ENCODE measurements at regions not wholly inside any gene's neighbourhood (a gene's known extent, or its start where the extent isn't known, plus 50 kb on each side); places are given as distances from the start of the nearest gene placed in this dataset.

DNA sequence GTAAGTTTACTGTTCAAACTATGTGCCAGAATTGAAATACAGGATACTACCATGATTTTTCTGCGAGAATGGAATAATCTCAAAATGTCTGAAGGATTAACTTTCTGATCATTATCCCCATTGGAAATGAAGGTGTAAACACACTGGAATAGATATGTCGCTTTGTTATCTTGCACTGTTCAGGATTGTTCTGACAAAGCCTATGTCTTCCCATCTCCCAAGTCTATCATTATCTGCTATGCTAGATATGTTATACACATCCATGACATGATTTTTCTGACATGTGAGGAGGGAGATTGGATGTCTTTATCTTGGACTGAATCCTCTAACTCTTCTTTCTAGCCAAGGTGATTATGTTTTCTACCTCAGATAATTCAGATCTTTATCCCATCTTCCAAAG lies 1239.3 kb upstream of the ADGRL4 start:
- no peaks in the 10 kb centered on the region for H3K4me1 ChIP-seq
- TF ChIP-seq POLR2A (IDR thresholded peaks at IDR 0.05; ENCODE audit: low read depth): no peak
- TF ChIP-seq, protein P1, sequence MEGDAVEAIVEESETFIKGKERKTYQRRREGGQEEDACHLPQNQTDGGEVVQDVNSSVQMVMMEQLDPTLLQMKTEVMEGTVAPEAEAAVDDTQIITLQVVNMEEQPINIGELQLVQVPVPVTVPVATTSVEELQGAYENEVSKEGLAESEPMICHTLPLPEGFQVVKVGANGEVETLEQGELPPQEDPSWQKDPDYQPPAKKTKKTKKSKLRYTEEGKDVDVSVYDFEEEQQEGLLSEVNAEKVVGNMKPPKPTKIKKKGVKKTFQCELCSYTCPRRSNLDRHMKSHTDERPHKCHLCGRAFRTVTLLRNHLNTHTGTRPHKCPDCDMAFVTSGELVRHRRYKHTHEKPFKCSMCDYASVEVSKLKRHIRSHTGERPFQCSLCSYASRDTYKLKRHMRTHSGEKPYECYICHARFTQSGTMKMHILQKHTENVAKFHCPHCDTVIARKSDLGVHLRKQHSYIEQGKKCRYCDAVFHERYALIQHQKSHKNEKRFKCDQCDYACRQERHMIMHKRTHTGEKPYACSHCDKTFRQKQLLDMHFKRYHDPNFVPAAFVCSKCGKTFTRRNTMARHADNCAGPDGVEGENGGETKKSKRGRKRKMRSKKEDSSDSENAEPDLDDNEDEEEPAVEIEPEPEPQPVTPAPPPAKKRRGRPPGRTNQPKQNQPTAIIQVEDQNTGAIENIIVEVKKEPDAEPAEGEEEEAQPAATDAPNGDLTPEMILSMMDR (IDR thresholded peaks at IDR 0.05): no peak
- TF ChIP-seq EP300 (IDR thresholded peaks at IDR 0.05): no peak
- TF ChIP-seq POLR2AphosphoS5 (IDR thresholded peaks at IDR 0.05): no peak

DNA sequence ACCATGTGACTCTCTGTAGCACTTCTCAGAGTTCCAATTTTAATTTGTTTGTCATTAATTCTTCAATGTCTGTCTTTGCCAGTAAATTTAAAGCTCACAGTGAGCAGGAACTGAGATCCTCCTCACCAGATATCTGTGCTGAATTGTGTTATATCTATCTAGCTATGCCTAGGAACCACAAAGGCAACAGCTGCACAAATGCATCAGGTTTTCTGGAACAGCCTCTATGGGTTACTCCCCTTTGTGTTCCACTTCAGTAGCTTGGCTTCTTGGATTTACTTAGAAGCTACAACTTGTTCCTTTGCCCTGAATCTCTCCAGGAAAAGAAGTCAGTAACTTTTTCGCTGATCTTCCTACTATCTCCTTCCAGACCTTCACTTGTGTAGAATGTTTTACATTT lies 1237.8 kb upstream of the ADGRL4 start:
- H3K27me3 ChIP-seq: no peaks in the 10 kb centered on the region
- H3K27ac ChIP-seq (replicated peaks in 1 of 4): no peak overlapping the region
- no peaks in the 10 kb centered on the region for H3K36me3 ChIP-seq
- intact Hi-C loops (cut with DNase I): no loop called here
- H3K9me3 ChIP-seq: no peaks in the 10 kb centered on the region
- H3K4me1 ChIP-seq: no peaks in the 10 kb centered on the region
- TF ChIP-seq EP300 (IDR thresholded peaks at IDR 0.05) (no peak), POLR2AphosphoS5 (IDR thresholded peaks at IDR 0.05) (no peak), POLR2A (IDR thresholded peaks at IDR 0.05; ENCODE audit: low read depth) (no peak)
- TF ChIP-seq, protein P1 (IDR thresholded peaks at IDR 0.05): no peak
- no peak for DNase-seq (ENCODE audit: extremely low spot score)
- 83% methylated on average over 1 of the region's 1 CpG for WGBS
- H3K4me3 ChIP-seq: no peak overlapping the region

More for the DNA sequence above, 1239.3 kb upstream of the ADGRL4 start:
- intact Hi-C loops (cut with DNase I): no loop called here
- Histone ChIP-seq H3K9me3 (no peaks in the 10 kb centered on the region), H3K27me3 (no peaks in the 10 kb centered on the region), H3K27ac (replicated peaks in 1 of 4) (no peak overlapping the region), H3K36me3 (no peaks in the 10 kb centered on the region), H3K4me3 (no peak overlapping the region)
- no peak for DNase-seq (ENCODE audit: extremely low spot score)
- WGBS: 94% methylated on average over 2 of the region's 2 CpGs

DNA sequence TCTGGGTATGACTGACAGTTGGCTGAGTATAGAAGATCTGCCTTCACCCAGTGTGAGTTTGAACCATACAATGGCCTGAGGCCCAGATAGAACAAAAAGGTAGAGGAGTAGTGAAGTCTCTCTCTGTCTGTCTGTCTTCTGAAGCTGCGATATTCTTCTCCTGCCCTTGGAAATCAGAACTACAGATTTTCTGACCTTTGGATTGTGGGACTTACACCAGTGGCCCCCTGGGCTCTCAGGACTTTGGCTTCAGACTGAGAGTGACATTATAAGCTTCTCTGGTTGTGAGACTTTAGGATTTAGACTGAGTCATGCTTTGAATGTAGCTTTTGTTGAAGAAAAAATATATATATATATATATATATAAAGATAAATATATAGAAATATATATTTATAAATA lies 1235.0 kb upstream of the ADGRL4 start:
- no peak for DNase-seq (ENCODE audit: extremely low spot score)
- no peaks in the 10 kb centered on the region for H3K36me3 ChIP-seq
- intact Hi-C loops (cut with DNase I): no loop called here
- no peak overlapping the region for H3K4me3 ChIP-seq
- no peaks in the 10 kb centered on the region for H3K4me1 ChIP-seq
- H3K27me3 ChIP-seq: no peaks in the 10 kb centered on the region
- H3K9me3 ChIP-seq: no peaks in the 10 kb centered on the region
- no peak overlapping the region for H3K27ac ChIP-seq (replicated peaks in 1 of 4)
- 75% methylated on average over 1 of the region's 1 CpG for WGBS
- TF ChIP-seq POLR2AphosphoS5 (IDR thresholded peaks at IDR 0.05) (no peak), EP300 (IDR thresholded peaks at IDR 0.05) (no peak), POLR2A (IDR thresholded peaks at IDR 0.05; ENCODE audit: low read depth) (no peak)
- TF ChIP-seq, protein P1 (IDR thresholded peaks at IDR 0.05): no peak

DNA sequence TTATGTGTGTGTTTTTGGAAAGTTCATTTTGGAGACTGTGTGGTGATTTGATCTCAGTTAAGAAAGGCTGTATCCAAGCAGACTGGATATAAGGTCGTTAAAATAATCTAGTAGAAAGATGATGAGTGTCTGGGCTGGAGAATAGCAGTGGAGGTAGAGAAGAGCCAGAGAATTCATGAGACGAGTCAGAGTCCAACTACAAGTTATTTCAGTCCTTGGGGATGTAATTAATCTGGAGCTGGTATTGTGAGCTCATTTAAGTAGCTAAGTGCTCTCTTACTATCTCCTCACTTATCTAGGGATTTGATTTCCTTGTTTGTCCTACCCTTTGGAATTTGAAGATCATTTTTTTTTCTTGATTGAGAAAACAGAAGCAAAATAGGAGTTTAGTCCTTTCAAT lies 1219.0 kb upstream of the ADGRL4 start:
- peaks cover 0 to 6% (median 0%) of the 10 kb centered on the region in 4 donors for H3K4me1 ChIP-seq
- 23% methylated on average over 2 of the region's 2 CpGs for WGBS
- intact Hi-C loops (cut with DNase I): no loop called here
- no peak overlapping the region for H3K27ac ChIP-seq (replicated peaks in 1 of 4)
- H3K36me3 ChIP-seq: no peaks in the 10 kb centered on the region
- DNase-seq (ENCODE audit: extremely low spot score): no peak
- no peak overlapping the region for H3K4me3 ChIP-seq
- no peaks in the 10 kb centered on the region for H3K9me3 ChIP-seq
- no peaks in the 10 kb centered on the region for H3K27me3 ChIP-seq
- TF ChIP-seq EP300 (IDR thresholded peaks at IDR 0.05) (no peak), POLR2AphosphoS5 (IDR thresholded peaks at IDR 0.05) (no peak), POLR2A (IDR thresholded peaks at IDR 0.05; ENCODE audit: low read depth) (no peak)
- TF ChIP-seq, protein P1 (IDR thresholded peaks at IDR 0.05): no peak

DNA sequence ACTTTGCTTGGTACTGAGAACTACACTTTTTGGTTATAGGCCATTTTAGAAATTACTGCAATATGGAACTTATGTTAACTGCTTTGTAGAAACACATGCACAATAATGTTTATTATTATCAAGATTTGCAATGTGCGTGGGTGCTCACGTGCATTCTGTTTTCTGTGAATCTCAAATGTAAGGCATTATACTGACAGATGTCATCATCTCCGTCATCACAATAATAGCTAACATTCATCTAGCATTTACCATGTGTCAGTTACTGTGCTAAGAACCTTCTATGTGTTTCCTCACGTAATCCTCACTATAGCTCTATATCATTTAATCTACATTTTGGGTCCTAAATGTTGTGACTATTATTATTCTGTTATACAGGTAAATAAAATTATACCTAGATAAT lies 1214.8 kb upstream of the ADGRL4 start:
- no peak for DNase-seq (ENCODE audit: extremely low spot score)
- H3K4me1 ChIP-seq: peaks cover 0 to 17% (median 10%) of the 10 kb centered on the region in 4 donors
- no peak overlapping the region for H3K27ac ChIP-seq (replicated peaks in 1 of 4)
- WGBS: 94% methylated on average over 4 of the region's 4 CpGs
- no peaks in the 10 kb centered on the region for H3K27me3 ChIP-seq
- no peaks in the 10 kb centered on the region for H3K9me3 ChIP-seq
- H3K36me3 ChIP-seq: no peaks in the 10 kb centered on the region
- TF ChIP-seq, protein P1 (IDR thresholded peaks at IDR 0.05): no peak
- no peak for TF ChIP-seq POLR2A (IDR thresholded peaks at IDR 0.05; ENCODE audit: low read depth)
- TF ChIP-seq POLR2AphosphoS5 (IDR thresholded peaks at IDR 0.05): no peak
- TF ChIP-seq EP300 (IDR thresholded peaks at IDR 0.05): no peak
- intact Hi-C loops (cut with DNase I): no loop called here
- H3K4me3 ChIP-seq: no peak overlapping the region
